Suprapubic skin (tissue), 4 donors: ENCODE measurements at regions not wholly inside any gene's neighbourhood (a gene's known extent, or its start where the extent isn't known, plus 50 kb on each side); places are given as distances from the start of the nearest gene placed in this dataset.
"Not testable (repeated sequence)": the region's sequence is repeated elsewhere in the genome, so short reads cannot be mapped to it uniquely, and the experiment has no call there.

Source experiments
- DNase-seq, 2 donors: peaks; one replicate each; pipeline ENCODE4 v3.0.0-alpha.2; 2019; ENCODE audit warnings: low spot score in 2 of 2
- H3K27ac ChIP-seq: fragments of 200-600 bp; sonication (generic); one replicate; pipeline ENCODE4 v1.5.1; 2019
- H3K27me3 ChIP-seq: fragments of 200-600 bp; sonication (generic); one replicate; pipeline ENCODE4 v1.5.1; 2019
- H3K36me3 ChIP-seq: fragments of 200-600 bp; sonication (generic); one replicate; pipeline ENCODE4 v1.5.1; 2019
- H3K4me1 ChIP-seq: fragments of 200-600 bp; sonication (generic); one replicate; pipeline ENCODE4 v1.5.1; 2019
- H3K4me3 ChIP-seq: fragments of 200-600 bp; sonication (generic); one replicate; pipeline ENCODE4 v1.5.1; 2019; ENCODE audit warnings: mild to moderate bottlenecking
- H3K9me3 ChIP-seq: fragments of 200-600 bp; sonication (generic); one replicate; pipeline ENCODE4 v1.5.1; 2019
- CTCF ChIP-seq, 2 donors: fragments of 200-600 bp in 1 of 2; fragments of 450-650 bp in 1 of 2; sonication (generic) in 1 of 2; IDR thresholded peaks; one replicate each; pipeline ENCODE4 v1.5.1; 2016 to 2019; ENCODE audit warnings: antibody characterized with exemption in 2 of 2, mild to moderate bottlenecking in 1 of 2, moderate library complexity in 1 of 2
- EP300 ChIP-seq: sonication (generic); formaldehyde crosslinking; IDR thresholded peaks from one replicate; pipeline ENCODE4 v1.6.1; 2017; ENCODE audit warnings: antibody characterized with exemption
- POLR2A ChIP-seq, 2 donors: fragments of 450-650 bp; IDR thresholded peaks; one replicate each; pipeline ENCODE4 v1.6.1; 2017; ENCODE audit warnings: antibody characterized with exemption in 2 of 2, mild to moderate bottlenecking in 2 of 2, moderate library complexity in 2 of 2
- POLR2AphosphoS5 ChIP-seq, 3 donors: sonication (generic); formaldehyde crosslinking; IDR thresholded peaks; one replicate each; pipeline ENCODE4 v1.6.1; 2017; ENCODE audit warnings: antibody characterized with exemption in 3 of 3
- WGBS: methylation state at CpG from one replicate; pipeline ENCODE4 v1.1.5; 2018; 5-methylcytosine and 5-hydroxymethylcytosine counted together

DNA sequence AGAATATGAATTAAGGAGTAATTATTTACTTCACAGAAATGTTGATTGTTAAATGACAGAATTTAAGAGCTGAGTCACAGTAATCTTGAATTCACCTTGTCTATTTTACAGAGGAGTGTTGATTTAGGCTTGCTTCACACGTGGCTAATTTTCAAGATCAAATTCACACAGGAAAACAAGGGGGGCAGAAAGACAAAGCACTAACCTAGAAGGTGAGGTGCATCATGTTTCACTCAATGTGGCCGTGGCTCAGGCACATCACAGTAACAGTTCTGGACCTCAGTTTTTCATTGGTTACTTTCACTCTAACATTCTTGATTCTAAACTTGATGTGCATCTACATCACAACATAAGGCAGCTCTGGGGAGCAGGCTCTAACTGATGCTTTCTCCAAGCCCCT, 69.6 kb upstream of the GNAQ start:
- Histone ChIP-seq H3K27ac (no peak overlapping the region), H3K36me3 (no peaks in the 10 kb centered on the region), H3K9me3 (no peaks in the 10 kb centered on the region), H3K4me3 (no peak overlapping the region), H3K4me1 (no peaks in the 10 kb centered on the region), H3K27me3 (no peaks in the 10 kb centered on the region)
- TF ChIP-seq POLR2A (IDR thresholded peaks at IDR 0.05) (no peak), CTCF (IDR thresholded peaks at IDR 0.05) (no peak), EP300 (no peak), POLR2AphosphoS5 (IDR thresholded peaks at IDR 0.05) (no peak)
- no peak for DNase-seq
- whole genome bisulfite sequencing: 59% methylated on average over 2 of the region's 2 CpGs

DNA sequence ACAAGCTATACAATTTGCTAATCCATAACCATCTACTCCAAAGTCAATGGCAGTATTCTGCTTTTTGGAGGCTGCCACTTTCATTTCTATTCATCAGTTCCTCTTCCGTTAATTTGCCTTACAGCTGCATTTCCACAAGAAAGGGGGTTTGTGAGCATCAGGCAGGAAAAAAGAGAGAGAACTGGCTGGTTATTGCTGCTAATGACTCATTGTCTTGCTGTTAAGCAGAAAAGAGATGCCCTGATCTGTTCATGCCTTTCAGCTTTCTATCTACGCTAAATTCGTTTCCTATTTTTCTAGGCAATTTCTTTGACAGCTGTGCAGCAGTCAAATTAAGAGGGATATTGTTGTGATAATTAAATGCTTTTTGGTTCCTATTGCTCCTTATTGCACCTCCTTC, 65.9 kb upstream of the GNAQ start:
- Histone ChIP-seq H3K27ac (no peak overlapping the region), H3K36me3 (no peaks in the 10 kb centered on the region), H3K4me1 (no peaks in the 10 kb centered on the region), H3K4me3 (no peak overlapping the region), H3K27me3 (no peaks in the 10 kb centered on the region), H3K9me3 (no peaks in the 10 kb centered on the region)
- no peak for DNase-seq
- WGBS: 55% methylated on average over 3 of the region's 3 CpGs
- TF ChIP-seq POLR2AphosphoS5 (IDR thresholded peaks at IDR 0.05) (no peak), POLR2A (IDR thresholded peaks at IDR 0.05) (no peak), CTCF (IDR thresholded peaks at IDR 0.05) (no peak), EP300 (no peak)

- no peak for TF ChIP-seq POLR2A (IDR thresholded peaks at IDR 0.05)
- no peak for TF ChIP-seq CTCF (IDR thresholded peaks at IDR 0.05)
- no peak for TF ChIP-seq EP300
- no peak for TF ChIP-seq POLR2AphosphoS5 (IDR thresholded peaks at IDR 0.05)
- H3K27me3 ChIP-seq: no peaks in the 10 kb centered on the region
- no peaks in the 10 kb centered on the region for H3K4me1 ChIP-seq
- H3K27ac ChIP-seq: no peak overlapping the region
- DNase-seq: no peak
- no peaks in the 10 kb centered on the region for H3K9me3 ChIP-seq
- H3K4me3 ChIP-seq: no peak overlapping the region
- 92% methylated on average over 9 of the region's 9 CpGs for WGBS
- H3K36me3 ChIP-seq: no peaks in the 10 kb centered on the region
These were observed 60.1 kb upstream of the GNAQ start for GRCh38 chr9:78091731-78092130.

DNA sequence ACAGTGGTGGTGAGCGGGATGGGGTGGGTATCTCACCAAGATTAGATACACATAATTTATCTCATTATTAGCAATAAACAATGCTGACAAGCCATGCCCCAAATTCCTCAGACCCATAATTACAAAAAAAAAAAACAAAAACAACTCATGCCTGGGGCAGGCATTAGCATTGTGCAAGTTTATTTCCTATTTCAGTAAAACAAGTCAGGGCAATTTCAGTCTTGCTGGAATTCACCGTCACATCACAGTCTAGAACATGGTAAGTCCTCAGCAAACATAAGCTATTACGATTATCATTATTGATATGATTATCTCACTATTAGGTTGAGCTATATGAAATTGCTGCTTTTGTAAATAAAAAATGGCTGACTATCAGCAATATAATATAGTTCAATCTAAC, 57.5 kb upstream of the GNAQ start:
- no peak for TF ChIP-seq POLR2A (IDR thresholded peaks at IDR 0.05)
- no peak for TF ChIP-seq CTCF (IDR thresholded peaks at IDR 0.05)
- no peak for TF ChIP-seq EP300
- TF ChIP-seq POLR2AphosphoS5 (IDR thresholded peaks at IDR 0.05): no peak

DNA sequence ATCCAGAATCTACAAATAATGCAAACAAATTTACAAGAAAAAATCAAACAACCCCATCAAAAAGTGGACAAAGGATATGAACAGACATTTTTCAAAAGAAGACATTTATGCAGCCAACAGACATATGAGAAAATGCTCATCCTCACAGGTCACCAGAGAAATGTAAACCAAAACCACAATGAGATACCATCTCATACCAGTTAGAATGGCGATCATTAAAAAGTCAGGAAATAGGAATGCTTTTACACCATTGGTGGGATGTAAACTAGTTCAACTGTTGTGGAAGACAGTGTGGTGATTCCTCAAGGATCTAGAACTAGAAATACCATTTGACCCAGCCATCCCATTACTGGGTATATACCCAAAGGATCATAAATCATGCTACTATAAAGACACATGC, 56.6 kb upstream of the GNAQ start:
- not testable (repeated sequence) for DNase-seq, H3K27me3 ChIP-seq, H3K27ac ChIP-seq, H3K4me1 ChIP-seq, H3K9me3 ChIP-seq, H3K4me3 ChIP-seq, H3K36me3 ChIP-seq
- WGBS: 91% methylated on average over 1 of the region's 1 CpG

More for the DNA sequence above, 57.5 kb upstream of the GNAQ start:
- no peaks in the 10 kb centered on the region for H3K4me1 ChIP-seq
- no peaks in the 10 kb centered on the region for H3K36me3 ChIP-seq
- no peak overlapping the region for H3K4me3 ChIP-seq
- WGBS: 71% methylated on average over 3 of the region's 3 CpGs
- no peak overlapping the region for H3K27ac ChIP-seq
- DNase-seq: no peak
- H3K9me3 ChIP-seq: no peaks in the 10 kb centered on the region
- H3K27me3 ChIP-seq: no peaks in the 10 kb centered on the region
